ENCODE measurements at regions not wholly inside any gene's neighbourhood (a gene's known extent, or its start where the extent isn't known, plus 50 kb on each side); places are given as distances from the start of the nearest gene placed in this dataset.

DNA sequence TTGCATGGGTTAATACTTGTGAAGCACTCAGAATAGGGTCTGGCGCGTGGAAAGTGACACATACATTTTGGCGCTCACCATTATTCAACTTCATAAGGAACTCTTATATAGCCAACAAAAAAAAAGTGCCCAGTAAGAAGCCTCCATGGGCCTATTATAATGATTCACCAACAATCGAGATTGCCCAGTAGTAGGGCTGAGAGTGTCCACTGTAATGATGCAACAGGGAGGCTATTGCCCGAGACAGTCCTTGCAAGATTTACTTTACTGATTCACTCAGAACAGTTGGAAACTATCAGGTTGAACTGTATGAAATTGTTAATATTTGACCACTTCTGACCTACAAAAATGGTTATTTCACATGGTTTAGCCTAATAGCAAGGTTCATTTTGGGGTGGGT lies 86.0 kb downstream of the PJA1 start:
- TF ChIP-seq, protein P1, sequence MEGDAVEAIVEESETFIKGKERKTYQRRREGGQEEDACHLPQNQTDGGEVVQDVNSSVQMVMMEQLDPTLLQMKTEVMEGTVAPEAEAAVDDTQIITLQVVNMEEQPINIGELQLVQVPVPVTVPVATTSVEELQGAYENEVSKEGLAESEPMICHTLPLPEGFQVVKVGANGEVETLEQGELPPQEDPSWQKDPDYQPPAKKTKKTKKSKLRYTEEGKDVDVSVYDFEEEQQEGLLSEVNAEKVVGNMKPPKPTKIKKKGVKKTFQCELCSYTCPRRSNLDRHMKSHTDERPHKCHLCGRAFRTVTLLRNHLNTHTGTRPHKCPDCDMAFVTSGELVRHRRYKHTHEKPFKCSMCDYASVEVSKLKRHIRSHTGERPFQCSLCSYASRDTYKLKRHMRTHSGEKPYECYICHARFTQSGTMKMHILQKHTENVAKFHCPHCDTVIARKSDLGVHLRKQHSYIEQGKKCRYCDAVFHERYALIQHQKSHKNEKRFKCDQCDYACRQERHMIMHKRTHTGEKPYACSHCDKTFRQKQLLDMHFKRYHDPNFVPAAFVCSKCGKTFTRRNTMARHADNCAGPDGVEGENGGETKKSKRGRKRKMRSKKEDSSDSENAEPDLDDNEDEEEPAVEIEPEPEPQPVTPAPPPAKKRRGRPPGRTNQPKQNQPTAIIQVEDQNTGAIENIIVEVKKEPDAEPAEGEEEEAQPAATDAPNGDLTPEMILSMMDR (IDR thresholded peaks at IDR 0.05): no peak
- no peak for TF ChIP-seq POLR2A (IDR thresholded peaks at IDR 0.05)

Data from testis (tissue), 2 donors.